HepG2 (cell line): ENCODE measurements at regions not wholly inside any gene's neighbourhood (a gene's known extent, or its start where the extent isn't known, plus 50 kb on each side); places are given as distances from the start of the nearest gene placed in this dataset.

Source experiments
- ESRRA ChIP-seq: sonication (generic); formaldehyde crosslinking; IDR thresholded peaks from 2 replicates; pipeline ENCODE4 v1.5.1; 2020; ENCODE audit warnings: mild to moderate bottlenecking, low read depth, missing genetic modification reagents
- FOXA3 ChIP-seq: IDR thresholded peaks from 2 replicates; pipeline ENCODE4 v1.6.1; 2016; ENCODE audit warnings: missing genetic modification reagents, missing compliant biosample characterization
- GMEB1 ChIP-seq: sonication (generic); formaldehyde crosslinking; IDR thresholded peaks from 2 replicates; pipeline ENCODE4 v1.5.1; 2020; ENCODE audit warnings: missing genetic modification reagents, mild to moderate bottlenecking, borderline replicate concordance
- GZF1 ChIP-seq: sonication (generic); formaldehyde crosslinking; IDR thresholded peaks from 2 replicates; pipeline ENCODE4 v1.5.1; 2020; ENCODE audit warnings: mild to moderate bottlenecking, missing genetic modification reagents
- HDAC2 ChIP-seq: sonication (generic); formaldehyde crosslinking; IDR thresholded peaks from 2 replicates; pipeline ENCODE4 v1.4.0; 2020; ENCODE audit warnings: missing genetic modification reagents
- KLF13 ChIP-seq: sonication (generic); formaldehyde crosslinking; IDR thresholded peaks from 2 replicates; pipeline ENCODE4 v1.4.0; 2020; ENCODE audit warnings: mild to moderate bottlenecking, missing genetic modification reagents
- MED13 ChIP-seq: sonication (generic); formaldehyde crosslinking; IDR thresholded peaks from 2 replicates; pipeline ENCODE4 v1.5.0; 2020; ENCODE audit warnings: missing genetic modification reagents
- NFKB2 ChIP-seq: sonication (generic); formaldehyde crosslinking; IDR thresholded peaks from 2 replicates; pipeline ENCODE4 v1.4.0; 2020; ENCODE audit warnings: missing genetic modification reagents, borderline replicate concordance
- NFRKB ChIP-seq: fragments of 450-650 bp; IDR thresholded peaks from 2 replicates; pipeline ENCODE4 v1.6.1; 2017
- NRL ChIP-seq: sonication (generic); formaldehyde crosslinking; IDR thresholded peaks from 2 replicates; pipeline ENCODE4 v1.5.0; 2020; ENCODE audit warnings: missing genetic modification reagents, mild to moderate bottlenecking, moderate library complexity, borderline replicate concordance
- RBFOX2 ChIP-seq: fragments of 200-400 bp; formaldehyde crosslinking; IDR thresholded peaks from 2 replicates; pipeline ENCODE4 v1.6.1; 2017; ENCODE audit warnings: low read depth, mild to moderate bottlenecking, low read length
- RXRA ChIP-seq: sonication (generic); formaldehyde crosslinking; IDR thresholded peaks from 2 replicates; pipeline ENCODE4 v1.5.1; 2020; ENCODE audit warnings: missing genetic modification reagents
- SMAD9 ChIP-seq: sonication (generic); formaldehyde crosslinking; IDR thresholded peaks from 2 replicates; pipeline ENCODE4 v1.5.1; 2020; ENCODE audit warnings: mild to moderate bottlenecking, missing genetic modification reagents
- ZBTB42 ChIP-seq: sonication (generic); formaldehyde crosslinking; IDR thresholded peaks from 2 replicates; pipeline ENCODE4 v1.5.0; 2020; ENCODE audit warnings: mild to moderate bottlenecking, missing genetic modification reagents
- ZFYVE20 ChIP-seq: sonication (generic); formaldehyde crosslinking; IDR thresholded peaks from 2 replicates; pipeline ENCODE4 v1.8.0; 2023; ENCODE audit warnings: low read depth, mild to moderate bottlenecking, moderate library complexity, missing genetic modification reagents, borderline replicate concordance
- ZKSCAN8 ChIP-seq: IDR thresholded peaks from 2 replicates; pipeline ENCODE4 v1.6.1; 2016; ENCODE audit warnings: borderline replicate concordance, missing genetic modification reagents, missing compliant biosample characterization
- ZMAT3 ChIP-seq: sonication (generic); formaldehyde crosslinking; conservative IDR thresholded peaks from 2 replicates; pipeline ENCODE4 v1.7.0; 2021; ENCODE audit warnings: missing genetic modification reagents
- ZNF282 ChIP-seq: fragments of 450-650 bp; IDR thresholded peaks from 2 replicates; pipeline ENCODE4 v1.6.1; 2018; ENCODE audit not compliant: partially characterized antibody
- ZNF331 ChIP-seq: sonication (generic); formaldehyde crosslinking; IDR thresholded peaks from 2 replicates; pipeline ENCODE4 v1.4.0; 2020; ENCODE audit warnings: missing genetic modification reagents
- ZNF432 ChIP-seq: sonication (generic); formaldehyde crosslinking; IDR thresholded peaks from 2 replicates; pipeline ENCODE4 v1.5.0; 2020; ENCODE audit warnings: missing genetic modification reagents, mild to moderate bottlenecking, borderline replicate concordance
- ZNF547 ChIP-seq: sonication (generic); formaldehyde crosslinking; IDR thresholded peaks from 2 replicates; pipeline ENCODE4 v1.5.1; 2020; ENCODE audit warnings: mild to moderate bottlenecking, missing genetic modification reagents
- ZNF740 ChIP-seq: sonication (generic); formaldehyde crosslinking; IDR thresholded peaks from 2 replicates; pipeline ENCODE4 v1.4.0; 2020; ENCODE audit warnings: missing genetic modification reagents
- ZNF768 ChIP-seq: sonication (generic); formaldehyde crosslinking; IDR thresholded peaks from 2 replicates; pipeline ENCODE4 v1.4.0; 2020; ENCODE audit warnings: missing genetic modification reagents
- ZNF83 ChIP-seq: sonication (generic); formaldehyde crosslinking; IDR thresholded peaks from 2 replicates; pipeline ENCODE4 v1.4.0; 2020; ENCODE audit warnings: missing genetic modification reagents, mild to moderate bottlenecking, borderline replicate concordance
- ZNF839 ChIP-seq: sonication (generic); formaldehyde crosslinking; IDR thresholded peaks from 2 replicates; pipeline ENCODE4 v1.4.0; 2020; ENCODE audit warnings: missing genetic modification reagents, mild to moderate bottlenecking, borderline replicate concordance
- TF ChIP-seq, protein P1 (sequence below): sonication (generic); IDR thresholded peaks from 2 replicates; pipeline ENCODE4 v1.6.1; 2016; ENCODE audit warnings: low read depth, borderline replicate concordance
- TF ChIP-seq, protein P2 (sequence below): sonication (generic); formaldehyde crosslinking; IDR thresholded peaks from 2 replicates; pipeline ENCODE4 v1.5.0; 2020; ENCODE audit warnings: missing genetic modification reagents
- TF ChIP-seq, protein P3 (sequence below): sonication (generic); formaldehyde crosslinking; IDR thresholded peaks from 2 replicates; pipeline ENCODE4 v1.5.0; 2020; ENCODE audit warnings: missing genetic modification reagents

DNA sequence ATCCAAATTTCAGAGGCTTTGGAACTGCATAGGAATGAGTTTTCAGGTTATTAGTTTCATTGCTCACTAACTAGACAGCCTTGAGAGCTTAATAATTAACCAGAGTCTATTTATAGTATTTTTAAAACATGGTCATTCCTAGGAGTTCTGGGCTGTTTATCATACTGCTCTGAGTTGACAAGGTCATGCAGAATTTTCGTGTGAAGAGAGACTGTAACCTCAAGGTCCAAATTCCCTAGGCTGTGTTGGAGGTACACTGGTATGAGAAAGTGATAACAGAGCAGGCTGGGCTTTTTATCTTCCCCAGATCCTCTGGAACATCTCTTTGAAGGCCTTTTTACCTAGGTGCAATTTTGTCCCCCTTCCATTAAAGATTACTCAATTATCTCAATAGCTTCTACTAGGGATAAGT lies 736.3 kb downstream of the LTN1 start (continued):
- TF ChIP-seq ZNF740 (CRISPR knock-in tag): no peak
- no peak for TF ChIP-seq NRL (CRISPR knock-in tag)
- TF ChIP-seq RXRA: no peak; the same call in 1 of the 2 replicates
- TF ChIP-seq ZFYVE20 (CRISPR knock-in tag): no peak
- TF ChIP-seq ZNF768: no peak
- TF ChIP-seq SMAD9 (CRISPR knock-in tag): no peak
- no peak for TF ChIP-seq ZBTB42
- TF ChIP-seq ESRRA: peak; percentile 90
- TF ChIP-seq HDAC2: peak; percentile 89
- TF ChIP-seq, protein P1, sequence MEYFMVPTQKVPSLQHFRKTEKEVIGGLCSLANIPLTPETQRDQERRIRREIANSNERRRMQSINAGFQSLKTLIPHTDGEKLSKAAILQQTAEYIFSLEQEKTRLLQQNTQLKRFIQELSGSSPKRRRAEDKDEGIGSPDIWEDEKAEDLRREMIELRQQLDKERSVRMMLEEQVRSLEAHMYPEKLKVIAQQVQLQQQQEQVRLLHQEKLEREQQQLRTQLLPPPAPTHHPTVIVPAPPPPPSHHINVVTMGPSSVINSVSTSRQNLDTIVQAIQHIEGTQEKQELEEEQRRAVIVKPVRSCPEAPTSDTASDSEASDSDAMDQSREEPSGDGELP: no peak
- no peak for TF ChIP-seq ZNF547 (CRISPR knock-in tag)
- TF ChIP-seq FOXA3 (CRISPR knock-in tag): peak; percentile 79
- TF ChIP-seq ZNF331: peak; percentile 68; the same call in 1 of the 2 replicates
- TF ChIP-seq, protein P2, sequence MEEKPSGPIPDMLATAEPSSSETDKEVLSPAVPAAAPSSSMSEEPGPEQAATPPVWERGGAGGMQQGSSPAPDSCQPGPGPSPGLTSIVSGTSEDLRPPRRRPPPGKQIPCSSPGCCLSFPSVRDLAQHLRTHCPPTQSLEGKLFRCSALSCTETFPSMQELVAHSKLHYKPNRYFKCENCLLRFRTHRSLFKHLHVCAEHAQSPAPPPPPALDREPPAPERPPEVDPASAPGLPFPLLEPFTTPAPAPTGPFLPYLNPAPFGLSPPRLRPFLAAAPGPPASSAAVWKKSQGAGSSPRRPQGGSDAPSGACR (CRISPR knock-in tag): 0 out of 2 replicates have a peak, but pooled peaks have one; percentile 8
- no peak for TF ChIP-seq ZNF839
- TF ChIP-seq ZNF282: no peak
- no peak for TF ChIP-seq NFKB2 (CRISPR knock-in tag)
- TF ChIP-seq MED13 (CRISPR knock-in tag): no peak
- TF ChIP-seq NFRKB: no peak
- no peak for TF ChIP-seq GZF1
- TF ChIP-seq ZMAT3: no peak
- 0 out of 2 replicates have a peak, but pooled peaks have one; percentile 35 for TF ChIP-seq ZKSCAN8 (CRISPR knock-in tag)
- TF ChIP-seq, protein P3, sequence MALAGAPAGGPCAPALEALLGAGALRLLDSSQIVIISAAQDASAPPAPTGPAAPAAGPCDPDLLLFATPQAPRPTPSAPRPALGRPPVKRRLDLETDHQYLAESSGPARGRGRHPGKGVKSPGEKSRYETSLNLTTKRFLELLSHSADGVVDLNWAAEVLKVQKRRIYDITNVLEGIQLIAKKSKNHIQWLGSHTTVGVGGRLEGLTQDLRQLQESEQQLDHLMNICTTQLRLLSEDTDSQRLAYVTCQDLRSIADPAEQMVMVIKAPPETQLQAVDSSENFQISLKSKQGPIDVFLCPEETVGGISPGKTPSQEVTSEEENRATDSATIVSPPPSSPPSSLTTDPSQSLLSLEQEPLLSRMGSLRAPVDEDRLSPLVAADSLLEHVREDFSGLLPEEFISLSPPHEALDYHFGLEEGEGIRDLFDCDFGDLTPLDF: no peak
- no peak for TF ChIP-seq GMEB1
- no peak for TF ChIP-seq ZNF432
- TF ChIP-seq RBFOX2: no peak
- TF ChIP-seq KLF13 (CRISPR knock-in tag): no peak
- TF ChIP-seq ZNF83 (CRISPR knock-in tag): no peak
